Chondrocyte (in vitro differentiated cells): ENCODE measurements at regions not wholly inside any gene's neighbourhood (a gene's known extent, or its start where the extent isn't known, plus 50 kb on each side); places are given as distances from the start of the nearest gene placed in this dataset.

Experiments used
- DNase-seq: peaks from one replicate; pipeline ENCODE4 v3.0.0; 2021; ENCODE audit warnings: mixed read lengths, low spot score
- H3K27ac Mint-ChIP-seq: one replicate; pipeline ENCODE4 v1.8.0; 2021; ENCODE audit warnings: mild to moderate bottlenecking, moderate library complexity, mixed read lengths; ENCODE audit not compliant: unreplicated experiment
- H3K27me3 Mint-ChIP-seq: 2 replicates; pipeline ENCODE4 v1.8.0; 2021; ENCODE audit warnings: low read depth, mixed read lengths
- H3K36me3 Mint-ChIP-seq: 2 replicates; pipeline ENCODE4 v1.8.0; 2021; ENCODE audit warnings: low read depth, mixed read lengths
- H3K4me1 Mint-ChIP-seq: 2 replicates; pipeline ENCODE4 v1.8.0; 2021; ENCODE audit warnings: low read depth, mild to moderate bottlenecking, mixed read lengths
- H3K4me3 Mint-ChIP-seq: one replicate; pipeline ENCODE4 v1.8.0; 2021; ENCODE audit warnings: mild to moderate bottlenecking, moderate library complexity, mixed read lengths; ENCODE audit not compliant: unreplicated experiment
- H3K9me3 Mint-ChIP-seq: 2 replicates; pipeline ENCODE4 v1.8.0; 2021; ENCODE audit warnings: low read depth, mixed read lengths
- CTCF ChIP-seq: fragments of 200-600 bp; sonication (generic); IDR thresholded peaks from 2 replicates; pipeline ENCODE4 v1.5.0; 2021; ENCODE audit warnings: antibody characterized with exemption, mild to moderate bottlenecking, moderate library complexity

DNA sequence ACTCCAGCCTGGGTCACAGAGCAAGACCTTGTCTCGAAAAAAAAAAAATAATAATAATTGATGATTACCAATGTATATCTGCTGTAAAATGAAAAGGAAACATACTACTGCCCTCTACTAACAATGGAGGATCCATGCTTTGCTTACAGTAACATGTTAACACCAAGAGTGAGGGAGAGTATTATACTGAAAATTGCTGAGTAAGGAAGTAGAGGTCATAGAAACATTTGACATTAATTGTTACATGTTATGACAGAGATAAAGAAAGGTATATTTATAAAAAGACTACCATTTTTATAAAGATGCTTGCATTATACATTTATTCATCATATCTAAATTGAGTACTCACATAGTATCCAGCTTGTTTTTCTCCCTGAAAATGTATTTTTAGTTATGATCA lies 1989.8 kb upstream of the TENM3 start:
- H3K36me3 Mint-ChIP-seq, result no peaks in the 10 kb centered on the region
- no peak for TF ChIP-seq CTCF
- H3K27me3 Mint-ChIP-seq, result no peaks in the 10 kb centered on the region
- H3K4me1 Mint-ChIP-seq, result no peaks in the 10 kb centered on the region
- no peak overlapping the region for H3K27ac Mint-ChIP-seq
- no peaks in the 10 kb centered on the region for H3K9me3 Mint-ChIP-seq
- DNase-seq, result no peak
- H3K4me3 Mint-ChIP-seq, result no peak overlapping the region

- Mint-ChIP-seq H3K27ac (no peak overlapping the region), H3K4me1 (no peaks in the 10 kb centered on the region), H3K36me3 (no peaks in the 10 kb centered on the region), H3K27me3 (no peaks in the 10 kb centered on the region), H3K9me3 (no peaks in the 10 kb centered on the region), H3K4me3 (no peak overlapping the region)
- no peak for DNase-seq
- no peak for TF ChIP-seq CTCF
Observed at GRCh38 chr4:180261346-180261745, 1981.9 kb upstream of the TENM3 start.

GRCh38 chr4:180280076-180280475 lies 1963.1 kb upstream of the TENM3 start:
- no peak for TF ChIP-seq CTCF
- no peak for DNase-seq
- no peak overlapping the region for H3K27ac Mint-ChIP-seq
- H3K9me3 Mint-ChIP-seq, result no peaks in the 10 kb centered on the region
- no peak overlapping the region for H3K4me3 Mint-ChIP-seq
- no peaks in the 10 kb centered on the region for H3K27me3 Mint-ChIP-seq
- no peaks in the 10 kb centered on the region for H3K36me3 Mint-ChIP-seq
- H3K4me1 Mint-ChIP-seq, result no peaks in the 10 kb centered on the region

- H3K27me3 Mint-ChIP-seq, result no peaks in the 10 kb centered on the region
- DNase-seq, result no peak
- no peaks in the 10 kb centered on the region for H3K9me3 Mint-ChIP-seq
- no peak overlapping the region for H3K4me3 Mint-ChIP-seq
- no peak for TF ChIP-seq CTCF
- H3K36me3 Mint-ChIP-seq, result no peaks in the 10 kb centered on the region
- no peaks in the 10 kb centered on the region for H3K4me1 Mint-ChIP-seq
- H3K27ac Mint-ChIP-seq, result no peak overlapping the region
Observed at GRCh38 chr4:180280726-180281297, 1962.4 kb upstream of the TENM3 start.

GRCh38 chr4:180281724-180282123 lies 1961.5 kb upstream of the TENM3 start:
- Mint-ChIP-seq H3K4me3 (no peak overlapping the region), H3K9me3 (no peaks in the 10 kb centered on the region), H3K36me3 (no peaks in the 10 kb centered on the region), H3K27ac (no peak overlapping the region), H3K27me3 (no peaks in the 10 kb centered on the region), H3K4me1 (no peaks in the 10 kb centered on the region)
- no peak for DNase-seq
- TF ChIP-seq CTCF, result no peak
